Astrocyte (in vitro differentiated cells and primary cell): ENCODE measurements at regions not wholly inside any gene's neighbourhood (a gene's known extent, or its start where the extent isn't known, plus 50 kb on each side); places are given as distances from the start of the nearest gene placed in this dataset.

Experiments
- DNase-seq: peaks from one replicate; pipeline ENCODE4 v3.0.0-alpha.2; 2010; ENCODE audit warnings: low read depth
- FAIRE-seq: peaks from 2 replicates; lab custom pipeline; 2011; peaks lifted over from hg19 to GRCh38; lab: Jason Lieb, UNC
- H2AFZ ChIP-seq: 2 replicates; pipeline ENCODE4 v1.6.0; 2012; ENCODE audit warnings: low read depth, low read length, inconsistent platforms
- H3K27ac ChIP-seq: 2 replicates; pipeline ENCODE4 v1.5.1; 2011; ENCODE audit warnings: low read depth, low read length, inconsistent platforms
- H3K27me3 ChIP-seq: 2 replicates; pipeline ENCODE4 v1.6.0; 2011; ENCODE audit warnings: low read length, inconsistent platforms; ENCODE audit not compliant: insufficient read depth
- H3K36me3 ChIP-seq: 2 replicates; pipeline ENCODE4 v1.5.1; 2011; ENCODE audit warnings: low read length, inconsistent platforms; ENCODE audit not compliant: insufficient read depth
- H3K4me1 ChIP-seq: 2 replicates; pipeline ENCODE4 v1.5.1; 2011; ENCODE audit warnings: low read length, inconsistent platforms; ENCODE audit not compliant: insufficient read depth
- H3K4me2 ChIP-seq: 2 replicates; pipeline ENCODE4 v1.6.0; 2012; ENCODE audit warnings: low read length, inconsistent platforms
- H3K4me3 ChIP-seq: 2 replicates; pipeline ENCODE4 v1.5.1; 2011; ENCODE audit warnings: low read depth, mild to moderate bottlenecking, low read length, inconsistent platforms; ENCODE audit not compliant: insufficient read depth
- H3K79me2 ChIP-seq: 2 replicates; pipeline ENCODE4 v1.6.0; 2012; ENCODE audit warnings: mild to moderate bottlenecking, low read length, inconsistent platforms; ENCODE audit not compliant: insufficient read depth
- H3K9ac ChIP-seq: 2 replicates; pipeline ENCODE4 v1.6.0; 2012; ENCODE audit warnings: mild to moderate bottlenecking, low read length, inconsistent platforms
- H3K9me3 ChIP-seq: 2 replicates; pipeline ENCODE4 v1.5.1; 2012; ENCODE audit warnings: low read depth, mild to moderate bottlenecking, low read length, inconsistent platforms; ENCODE audit not compliant: insufficient read depth
- H4K20me1 ChIP-seq: 2 replicates; pipeline ENCODE4 v1.6.0; 2012; ENCODE audit warnings: low read length, inconsistent platforms; ENCODE audit not compliant: insufficient read depth
- H3K27ac Mint-ChIP-seq: one replicate; pipeline ENCODE4 v1.8.0; 2021; ENCODE audit warnings: mild to moderate bottlenecking, mixed read lengths; ENCODE audit not compliant: unreplicated experiment
- H3K27me3 Mint-ChIP-seq: one replicate; pipeline ENCODE4 v1.8.0; 2021; ENCODE audit warnings: low read depth, mixed read lengths; ENCODE audit not compliant: unreplicated experiment
- H3K36me3 Mint-ChIP-seq: one replicate; pipeline ENCODE4 v1.8.0; 2021; ENCODE audit warnings: low read depth, mixed read lengths; ENCODE audit not compliant: unreplicated experiment
- H3K4me1 Mint-ChIP-seq: one replicate; pipeline ENCODE4 v1.8.0; 2021; ENCODE audit warnings: low read depth, mixed read lengths; ENCODE audit not compliant: unreplicated experiment
- H3K4me3 Mint-ChIP-seq: one replicate; pipeline ENCODE4 v1.8.0; 2021; ENCODE audit warnings: mild to moderate bottlenecking, moderate library complexity, mixed read lengths; ENCODE audit not compliant: unreplicated experiment
- H3K9me3 Mint-ChIP-seq: one replicate; pipeline ENCODE4 v1.8.0; 2021; ENCODE audit warnings: mild to moderate bottlenecking, mixed read lengths; ENCODE audit not compliant: unreplicated experiment
- EZH2 ChIP-seq: IDR thresholded peaks from 2 replicates; pipeline ENCODE4 v1.6.1; 2012; ENCODE audit warnings: mild to moderate bottlenecking, low read length, inconsistent platforms; ENCODE audit not compliant: insufficient read depth
- TF ChIP-seq, protein P1 (sequence below): IDR thresholded peaks from 2 replicates; pipeline ENCODE4 v1.5.1; 2011; ENCODE audit warnings: low read depth, mild to moderate bottlenecking, inconsistent platforms, low read length, moderate library complexity; ENCODE audit not compliant: insufficient read depth

DNA sequence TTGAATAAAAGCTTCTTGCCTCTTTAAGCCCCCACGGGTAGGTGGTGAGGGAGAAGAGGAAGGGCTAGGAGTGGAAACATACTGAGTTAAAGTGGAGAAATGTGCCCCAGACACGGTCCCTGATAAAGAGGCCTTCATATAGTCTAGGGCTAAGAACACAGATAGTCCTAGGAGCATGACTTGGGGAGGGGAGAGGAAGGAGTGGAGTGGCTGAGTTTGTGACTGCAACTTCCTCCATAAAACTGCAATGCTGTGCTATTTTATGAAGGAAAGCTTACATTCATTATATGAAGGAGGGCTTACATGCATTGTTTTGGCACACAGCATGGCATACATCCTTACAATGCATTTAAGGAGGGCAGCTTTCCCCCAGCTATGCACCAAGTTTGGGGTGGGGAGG, 1129.4 kb upstream of the LRRTM3 start:
- Histone ChIP-seq H3K9ac (no peak overlapping the region), H4K20me1 (no peaks in the 10 kb centered on the region), H2AFZ (no peak overlapping the region), H3K4me3 (no peak overlapping the region), H3K4me1 (no peaks in the 10 kb centered on the region), H3K36me3 (no peaks in the 10 kb centered on the region), H3K27me3 (no peaks in the 10 kb centered on the region), H3K27ac (no peak overlapping the region), H3K79me2 (no peaks in the 10 kb centered on the region), H3K4me2 (no peak overlapping the region), H3K9me3 (no peaks in the 10 kb centered on the region)
- DNase-seq (no peak), FAIRE-seq (no peak)
- no peaks in the 10 kb centered on the region for H3K9me3 Mint-ChIP-seq
- no peak overlapping the region for H3K4me3 Mint-ChIP-seq
- H3K27me3 Mint-ChIP-seq: no peaks in the 10 kb centered on the region
- H3K36me3 Mint-ChIP-seq: no peaks in the 10 kb centered on the region
- H3K4me1 Mint-ChIP-seq: no peaks in the 10 kb centered on the region
- TF ChIP-seq EZH2: no peak
- TF ChIP-seq, protein P1, sequence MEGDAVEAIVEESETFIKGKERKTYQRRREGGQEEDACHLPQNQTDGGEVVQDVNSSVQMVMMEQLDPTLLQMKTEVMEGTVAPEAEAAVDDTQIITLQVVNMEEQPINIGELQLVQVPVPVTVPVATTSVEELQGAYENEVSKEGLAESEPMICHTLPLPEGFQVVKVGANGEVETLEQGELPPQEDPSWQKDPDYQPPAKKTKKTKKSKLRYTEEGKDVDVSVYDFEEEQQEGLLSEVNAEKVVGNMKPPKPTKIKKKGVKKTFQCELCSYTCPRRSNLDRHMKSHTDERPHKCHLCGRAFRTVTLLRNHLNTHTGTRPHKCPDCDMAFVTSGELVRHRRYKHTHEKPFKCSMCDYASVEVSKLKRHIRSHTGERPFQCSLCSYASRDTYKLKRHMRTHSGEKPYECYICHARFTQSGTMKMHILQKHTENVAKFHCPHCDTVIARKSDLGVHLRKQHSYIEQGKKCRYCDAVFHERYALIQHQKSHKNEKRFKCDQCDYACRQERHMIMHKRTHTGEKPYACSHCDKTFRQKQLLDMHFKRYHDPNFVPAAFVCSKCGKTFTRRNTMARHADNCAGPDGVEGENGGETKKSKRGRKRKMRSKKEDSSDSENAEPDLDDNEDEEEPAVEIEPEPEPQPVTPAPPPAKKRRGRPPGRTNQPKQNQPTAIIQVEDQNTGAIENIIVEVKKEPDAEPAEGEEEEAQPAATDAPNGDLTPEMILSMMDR: no peak
- no peak overlapping the region for H3K27ac Mint-ChIP-seq

DNA sequence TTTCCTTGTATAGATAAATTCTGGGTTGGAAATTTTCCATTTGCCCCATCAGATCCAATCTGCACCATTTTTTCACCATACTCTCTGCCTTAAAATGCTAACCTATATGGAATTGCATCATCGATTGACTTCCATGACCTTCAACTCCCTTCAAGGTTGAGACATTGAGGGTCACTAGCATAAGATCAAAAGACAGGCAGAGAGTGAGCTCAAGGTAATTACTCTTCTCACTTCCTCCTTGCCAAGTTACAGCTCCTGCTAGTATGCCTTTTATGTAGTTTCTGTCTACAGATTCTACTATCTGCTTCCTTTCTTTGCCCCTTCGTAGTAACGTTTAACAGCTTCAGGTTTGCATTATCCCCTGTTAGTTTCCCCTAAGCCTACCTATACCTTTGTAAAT, 1127.7 kb upstream of the LRRTM3 start:
- Mint-ChIP-seq H3K4me3 (no peak overlapping the region), H3K4me1 (no peaks in the 10 kb centered on the region), H3K27me3 (no peaks in the 10 kb centered on the region), H3K9me3 (no peaks in the 10 kb centered on the region), H3K27ac (no peak overlapping the region), H3K36me3 (no peaks in the 10 kb centered on the region)
- no peaks in the 10 kb centered on the region for H3K27me3 ChIP-seq
- H3K4me1 ChIP-seq: no peaks in the 10 kb centered on the region
- no peaks in the 10 kb centered on the region for H3K36me3 ChIP-seq
- DNase-seq: no peak
- no peak overlapping the region for H3K4me2 ChIP-seq
- H3K9ac ChIP-seq: no peak overlapping the region
- FAIRE-seq: no peak
- TF ChIP-seq, protein P1: no peak
- no peak for TF ChIP-seq EZH2
- no peaks in the 10 kb centered on the region for H3K79me2 ChIP-seq
- H2AFZ ChIP-seq: no peak overlapping the region
- H3K27ac ChIP-seq: no peak overlapping the region
- no peaks in the 10 kb centered on the region for H3K9me3 ChIP-seq
- H4K20me1 ChIP-seq: no peaks in the 10 kb centered on the region
- H3K4me3 ChIP-seq: no peak overlapping the region

DNA sequence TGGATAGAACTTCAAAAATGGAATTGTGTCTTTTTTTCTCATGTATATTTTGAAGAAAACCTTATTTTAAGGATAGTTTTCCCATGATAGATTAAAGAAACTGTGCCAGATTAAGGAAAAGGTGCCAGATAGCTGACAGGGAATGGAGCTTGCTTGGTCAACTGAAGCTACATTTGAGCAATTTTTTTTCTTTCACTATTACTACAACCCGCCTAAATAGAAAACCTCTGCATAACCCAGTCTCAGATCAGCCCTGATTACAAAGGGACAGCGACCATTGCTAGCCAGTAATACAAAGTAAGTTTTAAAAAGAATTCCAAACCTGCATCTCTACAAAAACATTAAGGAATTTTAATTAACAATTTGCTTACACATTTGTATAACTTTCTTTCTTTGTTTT, 1123.4 kb upstream of the LRRTM3 start:
- TF ChIP-seq, protein P1: no peak
- TF ChIP-seq EZH2: no peak
- H3K4me2 ChIP-seq: no peak overlapping the region
- Mint-ChIP-seq H3K27ac (no peak overlapping the region), H3K9me3 (no peaks in the 10 kb centered on the region), H3K27me3 (no peaks in the 10 kb centered on the region), H3K36me3 (no peaks in the 10 kb centered on the region), H3K4me1 (peaks cover 2% of the 10 kb centered on the region), H3K4me3 (no peak overlapping the region)
- no peaks in the 10 kb centered on the region for H3K9me3 ChIP-seq
- DNase-seq (no peak), FAIRE-seq (no peak)
- no peaks in the 10 kb centered on the region for H3K4me1 ChIP-seq
- H4K20me1 ChIP-seq: no peaks in the 10 kb centered on the region
- H3K4me3 ChIP-seq: no peak overlapping the region
- no peak overlapping the region for H2AFZ ChIP-seq
- no peak overlapping the region for H3K27ac ChIP-seq
- no peaks in the 10 kb centered on the region for H3K79me2 ChIP-seq
- H3K36me3 ChIP-seq: no peaks in the 10 kb centered on the region
- no peak overlapping the region for H3K9ac ChIP-seq
- H3K27me3 ChIP-seq: no peaks in the 10 kb centered on the region
